GM10266 (cell line): ENCODE measurements at regions not wholly inside any gene's neighbourhood (a gene's known extent, or its start where the extent isn't known, plus 50 kb on each side); places are given as distances from the start of the nearest gene placed in this dataset.

Source experiments
- DNase-seq: peaks from one replicate; pipeline ENCODE4 v3.0.0; 2012; ENCODE audit errors: extremely low spot score
- CTCF ChIP-seq: IDR thresholded peaks from 2 replicates; pipeline ENCODE4 v1.5.1; 2012; ENCODE audit warnings: mild to moderate bottlenecking, low read depth; ENCODE audit not compliant: control insufficient read depth, insufficient read depth; ENCODE audit errors: missing control alignments

GRCh38 chr21:35873441-35873840 is 186.9 kb downstream of the SETD4 start:
- no peak for TF ChIP-seq CTCF
- no peak for DNase-seq

GRCh38 chr21:35871906-35872305 is 188.4 kb downstream of the SETD4 start:
- TF ChIP-seq CTCF, result no peak
- DNase-seq, result no peak

GRCh38 chr21:35868869-35869223 is 191.5 kb downstream of the SETD4 start:
- DNase-seq, result no peak
- no peak for TF ChIP-seq CTCF

- no peak for TF ChIP-seq CTCF
- no peak for DNase-seq
Observed at GRCh38 chr21:35868005-35868868, 192.1 kb downstream of the SETD4 start.

GRCh38 chr21:35864039-35864438 is 196.3 kb downstream of the SETD4 start:
- no peak for DNase-seq
- TF ChIP-seq CTCF, result no peak

GRCh38 chr21:35862969-35863368 is 197.4 kb downstream of the SETD4 start:
- DNase-seq, result no peak
- TF ChIP-seq CTCF, result no peak

- no peak for DNase-seq
- TF ChIP-seq CTCF, result no peak
Observed at GRCh38 chr21:35861661-35862060, 198.7 kb downstream of the SETD4 start.
